IMR-90 (cell line): ENCODE measurements at regions not wholly inside any gene's neighbourhood (a gene's known extent, or its start where the extent isn't known, plus 50 kb on each side); places are given as distances from the start of the nearest gene placed in this dataset.

ENCODE experiments used
- ATAC-seq: fragments of 200-7000 bp; cut with Tn5 transposase; 2 replicates; pipeline ENCODE4 v1.9.1; 2020; ENCODE audit warnings: low read depth, mild to moderate bottlenecking, moderate library complexity
- BruUV-seq: library from RNA; stranded (reverse); fragments of 400-500 nt; replicated peaks from 2 replicates; lab custom pipeline; 2021; lab: Mats Ljungman, UMichigan
- CTCF ChIA-PET: fragments of 300-600 bp; formaldehyde crosslinking; extraction: SDS; loops from one replicate; lab custom pipeline; 2021; ENCODE audit warnings: antibody characterized with exemption; lab: Yijun Ruan, JAX
- POLR2A ChIA-PET: fragments of 300-600 bp; sonication (Branson Sonifier 250); formaldehyde crosslinking; loops from one replicate; lab custom pipeline; 2022; ENCODE audit warnings: antibody characterized with exemption; ENCODE audit not compliant: unreplicated experiment; lab: Charles Lee
- DNase-seq: peaks from one replicate; pipeline ENCODE4 v3.0.0; 2013
- H2AFZ ChIP-seq: replicated peaks from 2 replicates; pipeline ENCODE3; 2013; ENCODE audit warnings: low read length, mild to moderate bottlenecking; ENCODE audit not compliant: poor library complexity
- H2AK5ac ChIP-seq: 2 replicates; pipeline ENCODE4 v1.6.1; 2013; ENCODE audit warnings: low read depth, low read length, inconsistent platforms
- H2AK9ac ChIP-seq: replicated peaks from 2 replicates; pipeline ENCODE3; 2013; ENCODE audit warnings: mild to moderate bottlenecking, low read depth, low read length, moderate library complexity; ENCODE audit not compliant: poor library complexity
- H2BK120ac ChIP-seq: 2 replicates; pipeline ENCODE4 v1.6.1; 2013; ENCODE audit warnings: low read depth, low read length, inconsistent platforms
- H2BK15ac ChIP-seq: 3 replicates; pipeline ENCODE4 v1.6.1; 2013; ENCODE audit warnings: low read depth, low read length, inconsistent platforms
- H2BK20ac ChIP-seq: 2 replicates; pipeline ENCODE4 v1.6.1; 2013; ENCODE audit warnings: low read depth, mild to moderate bottlenecking, inconsistent platforms, low read length, moderate library complexity
- H2BK5ac ChIP-seq: 2 replicates; pipeline ENCODE4 v1.6.1; 2013; ENCODE audit warnings: mild to moderate bottlenecking, low read depth, low read length, inconsistent platforms; ENCODE audit not compliant: poor library complexity, severe bottlenecking
- H3K14ac ChIP-seq: replicated peaks from 2 replicates; pipeline ENCODE4 v1.6.1; 2013; ENCODE audit warnings: low read depth, low read length, inconsistent platforms
- H3K18ac ChIP-seq: 2 replicates; pipeline ENCODE4 v1.6.1; 2013; ENCODE audit warnings: low read depth, low read length, control low read depth
- H3K23ac ChIP-seq: 2 replicates; pipeline ENCODE4 v1.6.1; 2013; ENCODE audit warnings: low read depth, low read length, inconsistent platforms
- H3K27ac ChIP-seq: 2 replicates; pipeline ENCODE4 v1.5.1; 2013; ENCODE audit warnings: mild to moderate bottlenecking, control low read depth, low read length; ENCODE audit not compliant: insufficient read depth
- H3K27me3 ChIP-seq: 2 replicates; pipeline ENCODE4 v1.6.1; 2013; ENCODE audit warnings: low read length; ENCODE audit not compliant: control insufficient read depth, insufficient read depth
- H3K36me3 ChIP-seq: 2 replicates; pipeline ENCODE4 v1.6.1; 2013; ENCODE audit warnings: low read length, mixed read lengths; ENCODE audit not compliant: control insufficient read depth, insufficient read depth
- H3K4ac ChIP-seq: 2 replicates; pipeline ENCODE4 v1.6.1; 2013; ENCODE audit warnings: low read depth, low read length, inconsistent platforms
- H3K4me1 ChIP-seq: 2 replicates; pipeline ENCODE4 v1.6.1; 2013; ENCODE audit warnings: low read length, mixed read lengths; ENCODE audit not compliant: control insufficient read depth, insufficient read depth
- H3K4me2 ChIP-seq: 2 replicates; pipeline ENCODE4 v1.6.1; 2013; ENCODE audit warnings: low read depth, mild to moderate bottlenecking, control low read depth, low read length, moderate library complexity
- H3K4me3 ChIP-seq: 2 replicates; pipeline ENCODE4 v1.5.1; 2013; ENCODE audit warnings: low read depth, mild to moderate bottlenecking, control low read depth, low read length, moderate library complexity; ENCODE audit not compliant: insufficient read depth
- H3K56ac ChIP-seq: 2 replicates; pipeline ENCODE4 v1.6.1; 2013; ENCODE audit warnings: low read length, inconsistent platforms; ENCODE audit not compliant: insufficient read depth; ENCODE audit errors: extremely low read depth
- H3K79me1 ChIP-seq, 2 experiments: 2 replicates each; pipeline ENCODE4 v1.6.1; 2013; ENCODE audit warnings: low read length in 2 of 2, inconsistent platforms in 1 of 2, low read depth in 1 of 2
- H3K9ac ChIP-seq: 2 replicates; pipeline ENCODE4 v1.6.1; 2013; ENCODE audit warnings: low read depth, low read length, control low read depth
- H3K9me1 ChIP-seq: 2 replicates; pipeline ENCODE4 v1.6.1; 2013; ENCODE audit warnings: low read length, inconsistent platforms; ENCODE audit not compliant: insufficient read depth
- H3K9me3 ChIP-seq: 2 replicates; pipeline ENCODE4 v1.6.1; 2013; ENCODE audit warnings: low read length; ENCODE audit not compliant: control insufficient read depth, insufficient read depth
- H4K20me1 ChIP-seq: 2 replicates; pipeline ENCODE4 v1.6.1; 2013; ENCODE audit warnings: low read length, inconsistent platforms; ENCODE audit not compliant: insufficient read depth
- H4K5ac ChIP-seq: 2 replicates; pipeline ENCODE4 v1.6.1; 2013; ENCODE audit warnings: mild to moderate bottlenecking, low read depth, low read length, control low read depth
- H4K8ac ChIP-seq, 2 experiments: 2 replicates each; pipeline ENCODE4 v1.6.1; 2013; ENCODE audit warnings: low read depth in 2 of 2, low read length in 2 of 2, control low read depth in 1 of 2, inconsistent platforms in 1 of 2
- H4K91ac ChIP-seq: 2 replicates; pipeline ENCODE4 v1.6.1; 2013; ENCODE audit warnings: low read depth, low read length, inconsistent platforms; ENCODE audit not compliant: insufficient read depth
- BHLHE40 ChIP-seq: fragments of 150-350 bp; IDR thresholded peaks from 2 replicates; pipeline ENCODE4 v1.6.1; 2016; ENCODE audit warnings: mild to moderate bottlenecking, low read depth, low read length
- CEBPB ChIP-seq: IDR thresholded peaks from 2 replicates; pipeline ENCODE4 v1.6.1; 2012; ENCODE audit warnings: low read depth, low read length, improper control_type of control experiment
- FOS ChIP-seq: fragments of 150-350 bp; IDR thresholded peaks from 2 replicates; pipeline ENCODE4 v1.6.1; 2016; ENCODE audit warnings: low read depth, low read length
- MAFK ChIP-seq: IDR thresholded peaks from 2 replicates; pipeline ENCODE4 v1.6.1; 2012; ENCODE audit warnings: low read depth, low read length, improper control_type of control experiment
- MAZ ChIP-seq: IDR thresholded peaks from 2 replicates; pipeline ENCODE4 v1.6.1; 2012; ENCODE audit warnings: low read depth, mild to moderate bottlenecking, low read length, improper control_type of control experiment, moderate library complexity, borderline replicate concordance
- MXI1 ChIP-seq: IDR thresholded peaks from 2 replicates; pipeline ENCODE4 v1.6.1; 2012; ENCODE audit warnings: low read depth, mild to moderate bottlenecking, low read length, moderate library complexity, borderline replicate concordance
- POLR2A ChIP-seq: IDR thresholded peaks from 2 replicates; pipeline ENCODE4 v1.6.1; 2012; ENCODE audit warnings: mild to moderate bottlenecking, low read depth, low read length
- RAD21 ChIP-seq: IDR thresholded peaks from 2 replicates; pipeline ENCODE4 v1.6.1; 2012; ENCODE audit warnings: low read length, improper control_type of control experiment
- RCOR1 ChIP-seq: IDR thresholded peaks from 2 replicates; pipeline ENCODE4 v1.6.1; 2012; ENCODE audit warnings: mild to moderate bottlenecking, low read length, improper control_type of control experiment; ENCODE audit not compliant: insufficient replicate concordance
- SMC3 ChIP-seq: fragments of 150-350 bp; IDR thresholded peaks from 2 replicates; pipeline ENCODE4 v1.6.1; 2016; ENCODE audit warnings: low read depth, mild to moderate bottlenecking, antibody characterized with exemption, low read length, moderate library complexity
- WGBS, 2 experiments: methylation state at CpG; one replicate each; pipeline versions ENCODE4 v1.1.5 to v1.1.7; 2013; ENCODE audit warnings: missing lambda C conversion rate in 2 of 2; ENCODE audit not compliant: insufficient read length in 1 of 2; ENCODE audit errors: extremely low coverage in 2 of 2; 5-methylcytosine and 5-hydroxymethylcytosine counted together
- dilution Hi-C: fragments of 300-500 bp; cut with HindIII; formaldehyde crosslinking; loops from one replicate; pipeline ENCODE4 v1.14.3; 2018; ENCODE audit warnings: low sequenced_read_pairs; ENCODE audit not compliant: unreplicated experiment
- in situ Hi-C: fragments of 300-500 bp; cut with MboI; formaldehyde crosslinking; loops from 3 replicates; pipeline ENCODE4 v1.14.3; 2019; ENCODE audit warnings: low sequenced_read_pairs, inconsistent platforms, mixed read lengths
- intact Hi-C: fragments of 100-400 bp; cut with micrococcal nuclease; formaldehyde crosslinking; loops from 2 replicates; pipeline ENCODE4 v1.10.0; 2022
- TF ChIP-seq, protein P1 (sequence below): fragments of 150-350 bp; IDR thresholded peaks from 2 replicates; pipeline ENCODE4 v1.6.1; 2016; ENCODE audit warnings: low read depth, mild to moderate bottlenecking, low read length, moderate library complexity, borderline replicate concordance
- TF ChIP-seq, protein P2 (sequence below): fragments of 150-350 bp; IDR thresholded peaks from 2 replicates; pipeline ENCODE4 v1.6.1; 2017; ENCODE audit warnings: mild to moderate bottlenecking, antibody characterized with exemption, low read length, low read depth
- TF ChIP-seq, protein P3 (sequence below): conservative IDR thresholded peaks from 2 replicates; pipeline ENCODE4 v1.5.1; 2012; ENCODE audit warnings: mild to moderate bottlenecking, low read depth, low read length, improper control_type of control experiment

DNA sequence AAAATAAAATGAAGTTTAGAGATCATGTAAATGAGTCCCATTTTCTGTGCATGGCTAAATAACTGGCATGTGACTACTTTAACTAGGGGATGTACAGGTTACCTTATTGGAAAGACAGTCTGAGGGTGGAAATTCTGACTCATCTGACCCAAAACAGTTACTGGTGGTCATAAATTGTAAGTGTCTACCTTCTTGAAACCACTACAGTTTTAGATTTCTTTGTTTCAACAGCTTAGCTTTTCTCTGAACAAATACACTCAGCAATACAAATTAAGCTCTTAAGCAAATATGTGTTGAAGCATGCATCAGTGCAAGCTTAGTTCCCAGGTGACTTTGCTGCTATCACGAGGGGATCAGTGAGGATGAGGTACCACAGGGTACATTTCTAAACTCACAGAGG is 60.7 kb upstream of the PGM2 start:
- no peak overlapping the region for H4K91ac ChIP-seq
- ATAC-seq (no peak), DNase-seq (no peak)
- no peaks in the 10 kb centered on the region for H4K20me1 ChIP-seq
- CTCF ChIA-PET = no interaction called here
- TF ChIP-seq CEBPB (no peak), MAZ (no peak), RAD21 (no peak), FOS (no peak), RCOR1 (no peak), MAFK (no peak), MXI1 (no peak), POLR2A (no peak), BHLHE40 (no peak), SMC3 (no peak)
- TF ChIP-seq, protein P1, sequence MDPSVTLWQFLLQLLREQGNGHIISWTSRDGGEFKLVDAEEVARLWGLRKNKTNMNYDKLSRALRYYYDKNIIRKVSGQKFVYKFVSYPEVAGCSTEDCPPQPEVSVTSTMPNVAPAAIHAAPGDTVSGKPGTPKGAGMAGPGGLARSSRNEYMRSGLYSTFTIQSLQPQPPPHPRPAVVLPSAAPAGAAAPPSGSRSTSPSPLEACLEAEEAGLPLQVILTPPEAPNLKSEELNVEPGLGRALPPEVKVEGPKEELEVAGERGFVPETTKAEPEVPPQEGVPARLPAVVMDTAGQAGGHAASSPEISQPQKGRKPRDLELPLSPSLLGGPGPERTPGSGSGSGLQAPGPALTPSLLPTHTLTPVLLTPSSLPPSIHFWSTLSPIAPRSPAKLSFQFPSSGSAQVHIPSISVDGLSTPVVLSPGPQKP = no peak
- TF ChIP-seq, protein P2, sequence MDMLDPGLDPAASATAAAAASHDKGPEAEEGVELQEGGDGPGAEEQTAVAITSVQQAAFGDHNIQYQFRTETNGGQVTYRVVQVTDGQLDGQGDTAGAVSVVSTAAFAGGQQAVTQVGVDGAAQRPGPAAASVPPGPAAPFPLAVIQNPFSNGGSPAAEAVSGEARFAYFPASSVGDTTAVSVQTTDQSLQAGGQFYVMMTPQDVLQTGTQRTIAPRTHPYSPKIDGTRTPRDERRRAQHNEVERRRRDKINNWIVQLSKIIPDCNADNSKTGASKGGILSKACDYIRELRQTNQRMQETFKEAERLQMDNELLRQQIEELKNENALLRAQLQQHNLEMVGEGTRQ = no peak
- TF ChIP-seq, protein P3, sequence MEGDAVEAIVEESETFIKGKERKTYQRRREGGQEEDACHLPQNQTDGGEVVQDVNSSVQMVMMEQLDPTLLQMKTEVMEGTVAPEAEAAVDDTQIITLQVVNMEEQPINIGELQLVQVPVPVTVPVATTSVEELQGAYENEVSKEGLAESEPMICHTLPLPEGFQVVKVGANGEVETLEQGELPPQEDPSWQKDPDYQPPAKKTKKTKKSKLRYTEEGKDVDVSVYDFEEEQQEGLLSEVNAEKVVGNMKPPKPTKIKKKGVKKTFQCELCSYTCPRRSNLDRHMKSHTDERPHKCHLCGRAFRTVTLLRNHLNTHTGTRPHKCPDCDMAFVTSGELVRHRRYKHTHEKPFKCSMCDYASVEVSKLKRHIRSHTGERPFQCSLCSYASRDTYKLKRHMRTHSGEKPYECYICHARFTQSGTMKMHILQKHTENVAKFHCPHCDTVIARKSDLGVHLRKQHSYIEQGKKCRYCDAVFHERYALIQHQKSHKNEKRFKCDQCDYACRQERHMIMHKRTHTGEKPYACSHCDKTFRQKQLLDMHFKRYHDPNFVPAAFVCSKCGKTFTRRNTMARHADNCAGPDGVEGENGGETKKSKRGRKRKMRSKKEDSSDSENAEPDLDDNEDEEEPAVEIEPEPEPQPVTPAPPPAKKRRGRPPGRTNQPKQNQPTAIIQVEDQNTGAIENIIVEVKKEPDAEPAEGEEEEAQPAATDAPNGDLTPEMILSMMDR = no peak
- no peak overlapping the region for H3K4me2 ChIP-seq
- no peak overlapping the region for H2AK5ac ChIP-seq
- H2BK20ac ChIP-seq = no peak overlapping the region
- peaks cover 15% of the 10 kb centered on the region for H3K27me3 ChIP-seq
- H2BK15ac ChIP-seq = no peak overlapping the region
- dilution Hi-C loops (no loop called here), intact Hi-C loops (no loop called here), in situ Hi-C loops (no loop called here)
- no peak overlapping the region for H2AK9ac ChIP-seq
- WGBS, 2 experiments = no CpG with 5 or more reads among the region's 1 CpG
- no TSS peak for BruUV-seq
- no peak overlapping the region for H3K4ac ChIP-seq
- H3K18ac ChIP-seq = no peak overlapping the region
- H4K5ac ChIP-seq = no peak overlapping the region
- H3K9ac ChIP-seq = no peak overlapping the region
- no peak overlapping the region for H3K56ac ChIP-seq
- H2AFZ ChIP-seq = no peak overlapping the region
- no peaks in the 10 kb centered on the region for H3K9me1 ChIP-seq
- no peak overlapping the region for H4K8ac ChIP-seq
- H2BK120ac ChIP-seq = no peak overlapping the region
- H3K23ac ChIP-seq = no peak overlapping the region
- no peaks in the 10 kb centered on the region for H3K79me1 ChIP-seq
- POLR2A ChIA-PET = no interaction called here
- H3K4me3 ChIP-seq = no peak overlapping the region
- H3K9me3 ChIP-seq = no peaks in the 10 kb centered on the region
- H3K36me3 ChIP-seq = no peaks in the 10 kb centered on the region
- no peak overlapping the region for H3K14ac ChIP-seq
- H2BK5ac ChIP-seq = no peak overlapping the region
- H3K27ac ChIP-seq = no peak overlapping the region
- H3K4me1 ChIP-seq = peaks cover 2% of the 10 kb centered on the region; the same call in 1 of the 2 replicates
